ENCODE measurements at regions not wholly inside any gene's neighbourhood (a gene's known extent, or its start where the extent isn't known, plus 50 kb on each side); places are given as distances from the start of the nearest gene placed in this dataset.

DNA sequence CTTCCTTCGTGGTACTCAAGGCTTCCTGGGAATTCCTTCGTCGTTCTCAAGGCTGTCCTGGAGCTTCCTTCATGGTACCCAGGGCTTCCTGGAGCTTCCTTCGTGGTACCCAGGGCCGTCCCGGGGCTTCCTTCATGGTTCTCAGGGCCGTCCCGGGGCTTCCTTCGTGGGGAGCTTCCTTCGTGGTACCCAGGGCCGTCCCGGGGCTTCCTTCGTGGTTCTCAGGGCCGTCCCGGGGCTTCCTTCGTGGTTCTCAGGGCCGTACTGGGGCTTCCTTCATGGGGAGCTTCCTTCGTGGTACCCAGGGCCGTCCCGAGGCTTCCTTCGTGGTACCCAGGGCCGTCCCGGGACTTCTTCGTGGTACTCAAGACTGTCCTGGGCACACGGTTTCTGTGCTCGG, 339.6 kb upstream of the FAT1 start:
- TF ChIP-seq POLR2A (IDR thresholded peaks at IDR 0.05) (no peak), POLR2AphosphoS5 (IDR thresholded peaks at IDR 0.05) (no peak)
- TF ChIP-seq, protein P1, sequence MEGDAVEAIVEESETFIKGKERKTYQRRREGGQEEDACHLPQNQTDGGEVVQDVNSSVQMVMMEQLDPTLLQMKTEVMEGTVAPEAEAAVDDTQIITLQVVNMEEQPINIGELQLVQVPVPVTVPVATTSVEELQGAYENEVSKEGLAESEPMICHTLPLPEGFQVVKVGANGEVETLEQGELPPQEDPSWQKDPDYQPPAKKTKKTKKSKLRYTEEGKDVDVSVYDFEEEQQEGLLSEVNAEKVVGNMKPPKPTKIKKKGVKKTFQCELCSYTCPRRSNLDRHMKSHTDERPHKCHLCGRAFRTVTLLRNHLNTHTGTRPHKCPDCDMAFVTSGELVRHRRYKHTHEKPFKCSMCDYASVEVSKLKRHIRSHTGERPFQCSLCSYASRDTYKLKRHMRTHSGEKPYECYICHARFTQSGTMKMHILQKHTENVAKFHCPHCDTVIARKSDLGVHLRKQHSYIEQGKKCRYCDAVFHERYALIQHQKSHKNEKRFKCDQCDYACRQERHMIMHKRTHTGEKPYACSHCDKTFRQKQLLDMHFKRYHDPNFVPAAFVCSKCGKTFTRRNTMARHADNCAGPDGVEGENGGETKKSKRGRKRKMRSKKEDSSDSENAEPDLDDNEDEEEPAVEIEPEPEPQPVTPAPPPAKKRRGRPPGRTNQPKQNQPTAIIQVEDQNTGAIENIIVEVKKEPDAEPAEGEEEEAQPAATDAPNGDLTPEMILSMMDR (IDR thresholded peaks at IDR 0.05), result no peak

Measured in gastroesophageal sphincter (tissue), 3 donors.